NCI-H187 treated with DMSO at 0.1 percent for 48 hours (cell line): ENCODE measurements at regions not wholly inside any gene's neighbourhood (a gene's known extent, or its start where the extent isn't known, plus 50 kb on each side); places are given as distances from the start of the nearest gene placed in this dataset.
"Not testable (repeated sequence)": the region's sequence is repeated elsewhere in the genome, so short reads cannot be mapped to it uniquely, and the experiment has no call there.

ENCODE experiments used
- DNase-seq: peaks from one replicate; lab custom pipeline; 2025; lab: John Stamatoyannopoulos, UW

- no peak for DNase-seq
Observed at GRCh38 chr5:19233573-19233972, 754.4 kb downstream of the CDH18 start.

GRCh38 chr5:19235101-19235584, 752.9 kb downstream of the CDH18 start:
- no peak for DNase-seq

- DNase-seq = no peak
Observed at GRCh38 chr5:19240170-19240569, 747.8 kb downstream of the CDH18 start.

- DNase-seq = no peak
Observed at GRCh38 chr5:19241690-19242089, 746.3 kb downstream of the CDH18 start.

- DNase-seq = not testable (repeated sequence)
Observed at GRCh38 chr5:19246191-19246590, 741.8 kb downstream of the CDH18 start.

- DNase-seq = no peak
Observed at GRCh38 chr5:19247302-19247701, 740.7 kb downstream of the CDH18 start.

- no peak for DNase-seq
Observed at GRCh38 chr5:19256036-19256435, 732.0 kb downstream of the CDH18 start.

GRCh38 chr5:19258686-19259085, 729.3 kb downstream of the CDH18 start:
- no peak for DNase-seq

- DNase-seq = no peak
Observed at GRCh38 chr5:19261879-19262278, 726.1 kb downstream of the CDH18 start.

GRCh38 chr5:19264821-19265220, 723.2 kb downstream of the CDH18 start:
- DNase-seq = no peak

- DNase-seq = no peak
Observed at GRCh38 chr5:19266791-19267190, 721.2 kb downstream of the CDH18 start.

GRCh38 chr5:19270153-19270552, 717.8 kb downstream of the CDH18 start:
- DNase-seq = no peak

- DNase-seq = no peak
Observed at GRCh38 chr5:19274578-19274977, 713.4 kb downstream of the CDH18 start.

- DNase-seq = no peak
Observed at GRCh38 chr5:19285286-19285685, 702.7 kb downstream of the CDH18 start.

- DNase-seq = not testable (repeated sequence)
Observed at GRCh38 chr5:19287548-19288277, 700.3 kb downstream of the CDH18 start.

GRCh38 chr5:19288311-19288710, 699.7 kb downstream of the CDH18 start:
- not testable (repeated sequence) for DNase-seq

GRCh38 chr5:19297934-19298333, 690.1 kb downstream of the CDH18 start:
- no peak for DNase-seq

- DNase-seq = no peak
Observed at GRCh38 chr5:19301271-19301670, 686.7 kb downstream of the CDH18 start.

GRCh38 chr5:19314840-19315239, 673.2 kb downstream of the CDH18 start:
- no peak for DNase-seq

GRCh38 chr5:19319252-19319651, 668.7 kb downstream of the CDH18 start:
- DNase-seq = no peak

- DNase-seq = no peak
Observed at GRCh38 chr5:19322716-19323485, 665.1 kb downstream of the CDH18 start.

- DNase-seq = no peak
Observed at GRCh38 chr5:19334278-19334677, 653.7 kb downstream of the CDH18 start.

- DNase-seq = no peak
Observed at GRCh38 chr5:19342942-19343341, 645.1 kb downstream of the CDH18 start.
